Fibroblast of peridontal ligament (primary cell): ENCODE measurements at regions not wholly inside any gene's neighbourhood (a gene's known extent, or its start where the extent isn't known, plus 50 kb on each side); places are given as distances from the start of the nearest gene placed in this dataset.
"Not testable (repeated sequence)": the region's sequence is repeated elsewhere in the genome, so short reads cannot be mapped to it uniquely, and the experiment has no call there.

Experiments used
- DNase-seq: peaks from one replicate; pipeline ENCODE4 v3.0.0-alpha.2; 2010; ENCODE audit errors: extremely low read depth

DNA sequence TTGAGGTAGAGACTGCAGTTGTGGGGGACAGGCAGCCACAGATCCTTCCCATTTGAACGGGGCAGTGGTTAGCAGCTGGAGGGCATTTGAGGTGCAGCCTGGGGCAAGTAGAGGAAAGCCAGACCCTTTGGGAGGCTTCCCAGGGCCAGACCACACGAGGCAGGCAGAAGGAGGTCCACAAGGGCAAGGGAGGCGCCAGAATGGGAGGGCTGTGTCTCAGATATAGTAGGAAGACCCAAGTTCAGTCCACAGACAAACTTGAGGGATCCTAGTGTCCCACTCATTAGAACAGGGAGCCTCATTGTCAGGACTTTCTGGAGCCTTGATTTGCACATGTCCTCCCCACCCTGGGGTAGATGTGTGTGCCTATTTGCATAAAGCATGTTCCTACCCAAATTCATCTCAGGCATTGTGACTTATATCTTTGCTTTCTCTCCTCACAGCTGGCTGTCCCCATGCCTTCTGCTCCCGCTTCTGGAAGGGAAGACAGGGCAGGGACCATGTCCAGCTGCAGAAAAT, 166.0 kb downstream of the VEGFA start:
- DNase-seq: no peak

DNA sequence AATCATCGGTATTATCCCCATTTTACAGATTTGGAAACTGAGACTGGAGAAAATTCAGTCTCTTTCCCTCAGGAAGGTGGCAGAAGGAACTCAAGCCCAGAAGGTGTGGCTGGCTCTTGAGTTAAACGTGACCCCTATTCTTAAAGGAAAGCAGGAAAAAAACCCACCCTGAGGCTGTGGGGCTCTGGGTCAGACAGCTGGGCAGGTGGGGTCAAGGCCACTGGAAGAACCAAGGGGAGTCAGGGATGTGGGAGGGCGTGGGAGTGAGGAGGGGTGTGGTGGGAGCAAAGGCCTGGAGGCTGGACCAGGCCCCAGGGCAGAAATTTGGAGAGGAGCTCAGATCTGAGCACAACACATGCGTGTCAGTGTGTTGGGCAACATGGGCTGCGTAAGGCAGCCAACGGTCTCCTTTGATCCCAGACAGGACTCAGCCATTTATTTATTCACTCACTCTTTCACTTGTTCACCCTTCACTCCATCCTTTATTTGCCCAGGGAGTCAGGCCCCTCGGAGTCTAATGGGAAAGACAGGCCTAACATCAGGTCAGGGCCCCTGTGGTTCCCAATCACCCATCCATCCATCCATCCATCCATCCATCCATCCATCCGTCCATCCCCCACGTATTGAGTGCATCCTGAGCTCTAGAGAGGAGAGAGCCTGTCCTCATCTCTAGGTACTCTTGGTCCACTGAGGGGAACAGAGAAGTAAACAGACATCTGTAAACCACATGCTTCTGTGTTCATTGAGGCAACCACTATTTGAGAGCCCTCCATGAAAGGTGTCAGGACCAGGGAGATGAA, 165.0 kb downstream of the VEGFA start:
- DNase-seq: no peak

DNA sequence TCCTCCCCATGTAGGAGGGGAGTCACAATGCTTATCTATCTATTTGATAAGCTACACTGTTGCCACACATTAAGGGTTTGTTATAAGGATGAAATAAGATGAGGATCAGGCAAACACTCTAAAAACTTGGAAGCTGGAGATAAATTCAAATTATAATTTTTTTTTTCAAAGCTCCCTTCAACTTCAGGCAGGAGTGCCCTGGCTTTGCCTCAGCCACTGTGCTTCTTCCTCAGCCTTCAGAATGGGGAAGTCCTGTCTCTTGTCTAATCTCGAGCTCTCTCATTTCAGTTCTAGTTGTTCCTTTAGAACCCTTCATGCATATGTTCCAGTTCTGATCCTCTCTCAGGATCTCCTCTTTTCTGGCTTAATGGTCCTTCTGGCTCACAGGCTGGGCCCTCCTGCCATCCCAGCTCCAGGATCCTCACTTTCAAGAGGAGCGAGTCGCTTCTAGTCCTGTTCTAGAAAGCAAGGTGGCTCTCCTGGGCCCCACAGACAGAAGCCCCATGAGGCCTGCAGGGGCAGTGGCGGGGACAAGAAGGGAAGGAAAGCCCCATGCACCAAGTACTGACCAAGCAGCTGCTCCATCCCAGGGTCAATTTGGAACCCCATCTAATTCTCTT, 164.3 kb downstream of the VEGFA start:
- DNase-seq: no peak

DNA sequence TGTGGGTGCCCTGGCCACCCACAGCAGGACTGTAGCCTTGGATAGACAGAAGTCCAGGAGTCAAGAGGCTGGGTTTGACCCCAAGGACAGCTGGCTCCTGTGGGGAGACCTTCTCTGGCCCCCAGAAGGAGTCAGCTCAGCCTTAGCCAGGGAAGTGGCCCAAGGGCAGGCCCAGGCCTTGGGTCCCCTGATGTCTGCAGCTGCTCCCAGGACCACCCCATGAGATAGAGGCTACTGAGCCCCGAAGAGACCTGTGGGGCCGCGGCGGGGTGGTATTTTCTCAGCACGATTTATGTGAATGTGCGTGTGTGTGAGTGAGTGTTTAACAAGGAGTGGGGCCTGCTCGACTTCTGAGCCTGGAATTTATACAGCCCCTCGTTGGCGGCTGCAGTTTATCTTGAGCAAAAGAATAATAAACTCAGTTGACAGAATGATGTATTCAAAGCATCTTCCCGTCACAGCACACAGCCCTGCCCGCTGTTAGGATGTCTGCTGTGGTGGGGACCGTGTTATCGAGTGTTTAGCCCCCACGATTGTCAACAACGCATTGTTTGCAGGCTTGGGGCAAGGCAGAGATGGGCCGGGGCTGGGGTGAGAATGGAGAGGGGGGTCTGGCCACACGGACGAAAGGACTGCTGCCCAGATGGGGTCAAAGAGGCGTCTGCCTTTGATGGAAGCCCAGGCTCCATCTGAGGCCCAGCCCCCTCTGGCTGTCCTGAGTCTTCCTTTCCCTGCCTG, 163.3 kb downstream of the VEGFA start:
- no peak for DNase-seq

DNA sequence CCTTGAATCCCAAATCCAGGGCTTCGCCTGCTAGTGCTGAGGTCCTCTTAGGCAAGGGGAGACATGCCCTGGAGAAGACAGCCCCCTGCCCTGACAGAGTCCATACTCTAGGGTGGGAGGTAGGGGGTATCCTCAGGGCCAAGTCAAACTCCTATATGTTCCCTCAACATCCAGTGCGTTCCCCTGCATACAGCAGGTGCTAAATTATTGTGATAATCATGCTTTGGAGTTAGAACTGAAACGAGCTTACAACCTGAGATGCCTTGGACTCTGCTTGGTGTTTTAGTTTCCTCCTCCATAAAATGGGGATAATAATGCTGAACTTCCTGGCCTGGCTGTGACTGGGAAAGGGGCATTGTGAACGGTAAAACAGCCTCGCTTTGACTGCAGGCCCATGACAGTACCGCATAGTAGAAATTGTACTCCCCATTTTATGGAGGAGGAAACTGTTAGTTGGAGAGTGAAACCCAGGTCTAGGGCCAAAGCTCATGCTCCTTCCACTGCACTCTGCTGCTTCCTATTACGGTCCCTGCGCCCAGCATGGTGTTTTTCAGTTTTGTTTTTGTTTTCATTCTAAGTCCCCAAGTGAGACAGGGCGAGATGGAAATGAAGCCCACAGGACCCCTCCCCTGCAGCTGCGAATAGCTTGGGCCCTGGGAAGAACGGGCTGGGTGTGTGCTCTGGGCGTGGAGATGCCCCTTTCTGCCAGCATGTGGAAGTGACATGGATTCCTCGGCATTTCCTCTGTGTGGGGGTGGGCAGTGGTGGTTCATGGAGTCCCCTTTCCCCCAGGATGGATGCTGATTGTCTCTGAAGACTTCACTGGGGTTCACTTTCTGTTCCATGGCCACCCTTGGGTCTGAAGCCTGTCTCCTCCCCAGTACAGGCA, 162.5 kb downstream of the VEGFA start:
- no peak for DNase-seq

DNA sequence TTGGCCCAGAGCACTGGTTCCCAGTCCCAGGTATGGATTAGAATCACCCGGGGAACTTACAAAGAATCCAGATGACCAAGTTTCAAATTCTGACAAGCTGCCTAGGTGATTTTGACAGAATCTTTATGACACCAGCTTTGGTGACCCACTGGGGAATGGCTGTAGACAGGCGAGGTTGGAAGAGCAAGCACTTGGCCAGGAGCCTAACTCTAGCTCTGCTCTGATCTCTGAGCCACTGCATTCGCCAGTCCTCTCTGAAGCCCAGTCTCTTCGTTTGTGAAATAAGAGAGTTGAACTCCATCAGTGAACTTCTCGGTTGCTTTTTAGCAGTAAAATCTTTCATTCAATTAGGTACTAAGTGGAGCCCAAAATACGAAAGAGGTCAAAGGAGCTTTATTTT, 161.2 kb downstream of the VEGFA start:
- no peak for DNase-seq

DNA sequence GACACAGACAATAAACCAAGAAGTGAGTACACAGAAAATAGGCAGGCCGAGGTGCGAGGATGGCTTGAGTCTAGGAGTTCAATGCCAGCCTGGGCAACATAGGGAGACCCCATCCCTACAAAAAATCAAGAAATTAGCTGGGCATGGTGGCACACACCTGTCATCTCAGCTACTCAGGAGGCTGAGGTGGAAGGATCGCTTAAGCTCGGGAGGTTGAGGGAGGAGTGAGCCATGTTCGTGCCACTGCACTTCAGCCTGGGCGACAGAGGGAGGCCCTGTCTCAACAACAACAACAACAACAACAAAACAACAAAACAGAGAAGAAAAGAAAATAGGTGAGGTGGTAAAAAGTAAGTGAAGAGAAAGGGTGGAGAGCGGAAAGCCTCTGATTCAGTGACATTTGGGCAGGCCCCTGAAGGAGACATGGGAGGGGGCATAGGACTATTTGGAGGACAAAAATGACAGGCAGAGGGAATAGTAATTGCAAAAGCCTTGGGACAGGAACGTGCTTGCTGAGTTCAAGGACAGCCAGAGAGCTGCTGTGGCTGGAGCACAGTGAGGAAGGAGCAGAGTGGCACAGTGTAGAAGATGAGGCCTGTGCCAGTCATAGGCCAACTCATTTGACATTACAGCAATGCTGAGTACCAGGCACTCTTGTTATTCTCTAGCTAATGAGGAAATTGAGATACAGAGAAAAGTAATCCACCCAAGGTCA, 160.6 kb downstream of the VEGFA start:
- DNase-seq: no peak

DNA sequence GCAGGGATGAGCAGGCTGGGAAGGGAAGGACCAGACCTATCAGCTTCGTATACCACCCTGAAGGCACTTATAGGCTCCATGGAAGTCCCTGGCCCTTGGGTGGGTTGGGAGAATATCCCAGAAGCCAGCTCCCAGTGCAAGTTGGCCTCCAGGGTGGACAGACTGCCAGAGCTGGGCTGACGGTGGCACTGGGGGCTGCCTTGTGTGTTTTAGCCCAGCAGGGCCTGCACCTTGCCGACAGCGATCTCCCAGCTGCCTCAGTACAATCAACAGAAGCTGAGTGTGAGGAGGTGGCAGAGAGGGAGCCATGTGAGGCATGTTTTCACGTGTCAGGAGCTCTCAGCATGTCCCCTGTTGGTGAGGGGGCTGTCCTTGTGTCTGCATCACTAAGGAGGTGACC, 159.5 kb downstream of the VEGFA start:
- no peak for DNase-seq

DNA sequence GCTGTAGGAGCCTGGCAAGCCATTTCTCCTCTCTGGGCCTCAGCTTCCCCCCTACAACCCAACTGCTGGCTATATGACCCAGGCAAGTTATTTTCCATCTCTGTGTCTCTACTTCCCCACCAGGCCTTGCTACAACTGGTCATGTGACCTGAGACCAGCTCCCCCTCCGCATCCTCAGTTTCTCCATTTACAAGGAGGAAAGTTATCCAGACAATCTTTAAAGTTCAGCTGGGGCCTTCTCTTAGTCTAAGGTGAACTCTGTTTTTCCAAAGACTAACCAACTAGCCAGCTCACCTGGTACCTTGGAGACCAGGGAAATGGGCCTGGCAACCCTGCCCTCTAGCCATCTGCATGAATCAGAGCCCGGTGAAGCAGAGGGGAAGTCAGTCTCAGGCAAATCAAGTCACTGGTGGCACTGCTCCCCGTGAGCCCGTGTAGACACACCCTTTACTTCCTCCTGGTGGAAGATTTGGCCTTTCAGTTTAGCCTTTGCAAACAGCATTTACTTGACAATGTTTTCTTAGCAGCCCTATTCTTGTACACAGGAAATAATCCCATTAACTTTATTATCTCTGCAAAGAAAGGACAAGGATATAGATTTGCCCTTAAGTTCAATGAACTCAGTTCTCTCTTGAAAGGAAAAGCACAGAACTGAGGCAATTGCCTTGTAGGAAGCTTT, 157.7 kb downstream of the VEGFA start:
- no peak for DNase-seq

DNA sequence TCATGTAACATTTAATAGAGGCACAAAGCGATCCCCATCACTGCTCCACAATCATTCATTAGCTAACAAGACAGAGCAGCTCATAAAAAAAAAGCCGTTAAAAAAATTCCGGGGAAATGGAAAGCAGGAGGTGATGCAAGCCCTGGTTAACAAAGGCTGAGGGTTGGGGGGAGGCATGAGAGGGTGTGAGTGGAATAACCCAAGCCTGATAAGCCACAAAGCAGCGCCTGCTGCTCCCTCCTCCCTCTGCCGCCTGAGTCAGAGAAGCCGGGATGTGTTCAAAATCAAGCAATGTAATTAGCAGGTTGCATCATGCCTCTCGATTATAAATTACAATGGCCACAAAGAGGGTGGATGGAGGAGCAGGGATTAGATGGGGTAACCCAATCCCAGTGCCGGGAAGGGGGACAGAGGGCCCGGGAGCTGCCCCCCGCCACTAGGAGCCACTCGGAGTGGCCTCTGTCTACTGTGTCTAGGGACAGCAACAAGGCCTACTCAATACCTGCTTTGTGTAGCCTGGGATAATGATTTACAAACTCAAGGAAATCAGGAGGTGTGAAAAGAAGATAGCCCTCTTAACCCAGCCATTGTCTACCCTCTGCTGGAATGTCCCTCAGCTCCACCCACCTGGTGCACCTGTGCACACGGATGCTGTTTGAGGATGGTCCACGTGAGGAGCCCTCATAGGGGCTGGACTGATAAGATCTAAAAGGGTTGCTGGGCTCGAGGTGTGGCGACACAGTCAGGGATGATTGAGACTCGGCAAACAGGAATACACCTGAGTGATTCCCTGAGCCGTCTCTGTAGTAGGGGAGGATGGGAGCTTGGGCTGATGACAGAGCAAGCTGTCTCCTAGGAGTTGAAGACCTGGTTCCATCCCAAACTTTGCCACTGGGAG, 156.9 kb downstream of the VEGFA start:
- peak; percentile 95 for DNase-seq

DNA sequence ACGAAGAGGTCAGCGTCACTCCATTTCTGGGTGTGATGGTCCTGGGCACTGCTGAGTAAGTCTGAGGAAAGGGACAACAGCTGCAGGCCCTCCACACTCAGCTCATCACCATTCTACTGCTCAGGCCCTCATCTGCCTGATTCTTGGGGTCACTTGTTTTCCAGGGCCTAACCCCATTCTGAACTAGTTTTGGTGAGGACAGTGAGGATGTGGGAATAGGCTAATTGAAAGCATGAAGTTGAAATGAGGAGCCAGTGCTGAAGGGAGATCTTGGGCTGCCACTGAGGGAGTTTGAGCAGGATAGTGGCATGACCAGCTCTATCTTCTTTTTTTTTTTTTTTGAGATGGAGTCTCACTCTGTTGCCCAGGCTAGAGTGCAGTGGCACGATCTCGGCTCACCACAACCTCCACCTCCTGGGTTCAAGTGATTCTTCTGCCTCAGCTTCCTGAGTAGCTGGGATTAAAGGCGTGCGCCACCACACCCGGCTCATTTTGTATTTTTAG, 155.7 kb downstream of the VEGFA start:
- not testable (repeated sequence) for DNase-seq

DNA sequence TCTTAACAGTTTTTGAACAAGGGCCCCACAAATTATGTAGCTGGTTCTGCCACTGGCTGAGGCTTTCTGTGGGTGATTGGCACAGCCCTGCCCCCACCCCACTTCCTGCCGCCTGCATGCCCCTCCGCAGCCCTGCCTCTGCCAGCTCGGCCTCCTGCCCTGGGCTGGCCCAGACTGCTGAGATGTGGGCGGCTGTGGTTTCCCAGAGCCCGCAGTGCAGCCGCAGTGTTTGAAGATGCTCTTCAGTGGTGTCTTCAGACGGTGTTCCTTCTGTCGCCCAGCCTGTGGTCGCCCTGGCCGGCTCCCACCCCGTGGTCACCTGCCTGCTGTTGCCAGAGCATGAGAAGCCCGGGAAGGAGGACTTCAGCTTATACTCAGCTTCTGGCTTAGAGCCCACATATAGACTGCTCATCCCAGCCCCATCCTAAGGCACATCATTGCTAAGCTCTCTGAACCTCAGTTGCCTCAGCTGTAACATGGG, 154.3 kb downstream of the VEGFA start:
- no peak for DNase-seq

DNA sequence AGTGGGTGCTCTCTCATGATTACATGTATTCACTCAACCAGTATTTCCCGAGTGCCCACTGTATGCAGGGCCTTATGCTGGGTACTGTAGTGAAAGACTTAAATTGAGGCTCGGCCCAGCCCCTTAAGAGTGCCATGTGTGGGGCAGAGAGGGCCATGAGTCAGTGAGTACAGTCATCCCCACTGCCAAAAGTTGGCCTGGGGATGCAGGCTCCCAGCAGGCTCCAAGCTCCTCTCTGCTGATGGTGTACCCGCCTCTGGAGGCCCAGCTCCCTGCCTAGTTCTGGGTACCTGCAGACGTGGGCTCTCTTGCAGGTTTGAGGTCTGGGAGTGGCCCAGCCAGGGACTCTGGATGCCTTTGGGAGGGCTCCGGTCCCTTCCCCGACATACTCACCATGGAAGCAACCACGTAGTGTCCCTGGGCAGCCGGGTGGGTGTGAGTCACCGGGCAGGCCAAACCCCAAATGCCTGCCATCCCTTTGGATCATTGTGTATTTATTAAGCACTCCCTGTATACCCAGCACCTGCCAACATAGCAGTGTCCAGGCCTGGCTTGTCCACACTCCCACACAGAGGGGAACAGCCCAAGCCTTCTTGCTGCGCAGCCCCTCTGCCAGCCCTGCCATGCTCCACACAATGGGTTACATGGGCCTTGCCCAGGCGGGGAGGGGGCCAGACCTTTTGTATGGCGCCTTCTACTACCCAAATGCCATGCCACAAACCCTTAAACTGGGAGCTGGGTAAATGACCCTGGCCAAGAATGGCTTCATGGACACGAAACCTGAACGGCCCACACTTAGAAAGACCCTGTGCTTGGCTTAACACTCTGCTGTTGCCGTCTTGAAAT, 153.6 kb downstream of the VEGFA start:
- DNase-seq: peak; percentile 61

DNA sequence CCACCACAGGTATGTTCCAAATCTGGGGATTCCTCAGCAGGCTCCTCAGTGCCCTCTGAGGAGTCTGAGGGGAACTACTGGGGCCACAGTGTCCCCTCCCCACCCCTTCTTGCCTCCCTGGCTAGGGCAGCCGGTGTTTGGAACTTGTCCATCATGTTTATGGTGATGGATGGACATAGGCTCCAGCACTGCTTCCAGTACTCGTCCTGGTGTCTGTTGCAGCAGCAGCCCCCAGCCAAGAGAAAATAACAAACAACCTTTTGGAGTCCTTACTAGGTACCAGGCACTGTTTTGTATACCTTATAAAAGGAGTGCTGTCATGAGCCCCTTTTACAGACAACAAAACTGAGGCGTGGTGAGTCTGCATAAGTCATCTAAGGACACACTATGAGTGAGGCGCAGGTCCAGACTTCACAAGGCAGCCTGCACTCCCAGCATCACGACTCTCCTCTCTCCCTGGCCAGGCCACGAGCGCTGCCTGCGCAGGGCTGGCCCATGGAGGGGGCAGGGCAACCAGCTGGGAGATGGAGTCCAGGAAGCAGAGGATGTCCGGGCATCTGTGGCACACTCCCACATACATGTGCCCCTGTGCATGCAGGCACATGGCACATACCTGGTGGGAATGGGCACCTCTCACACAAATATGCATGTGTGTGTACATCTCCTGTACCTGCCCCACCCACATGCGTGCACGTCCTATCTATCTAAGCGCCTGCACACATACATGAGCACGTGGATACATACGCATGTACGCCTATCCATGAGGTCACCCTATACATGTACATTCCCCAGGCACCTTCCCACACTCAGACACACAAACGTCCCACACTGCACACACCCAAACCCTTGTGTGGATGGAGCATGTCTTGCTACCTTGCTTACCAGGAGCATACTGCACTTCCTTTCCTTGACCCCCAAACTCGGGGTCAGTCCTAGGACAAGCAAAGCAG, 152.7 kb downstream of the VEGFA start:
- DNase-seq: no peak

DNA sequence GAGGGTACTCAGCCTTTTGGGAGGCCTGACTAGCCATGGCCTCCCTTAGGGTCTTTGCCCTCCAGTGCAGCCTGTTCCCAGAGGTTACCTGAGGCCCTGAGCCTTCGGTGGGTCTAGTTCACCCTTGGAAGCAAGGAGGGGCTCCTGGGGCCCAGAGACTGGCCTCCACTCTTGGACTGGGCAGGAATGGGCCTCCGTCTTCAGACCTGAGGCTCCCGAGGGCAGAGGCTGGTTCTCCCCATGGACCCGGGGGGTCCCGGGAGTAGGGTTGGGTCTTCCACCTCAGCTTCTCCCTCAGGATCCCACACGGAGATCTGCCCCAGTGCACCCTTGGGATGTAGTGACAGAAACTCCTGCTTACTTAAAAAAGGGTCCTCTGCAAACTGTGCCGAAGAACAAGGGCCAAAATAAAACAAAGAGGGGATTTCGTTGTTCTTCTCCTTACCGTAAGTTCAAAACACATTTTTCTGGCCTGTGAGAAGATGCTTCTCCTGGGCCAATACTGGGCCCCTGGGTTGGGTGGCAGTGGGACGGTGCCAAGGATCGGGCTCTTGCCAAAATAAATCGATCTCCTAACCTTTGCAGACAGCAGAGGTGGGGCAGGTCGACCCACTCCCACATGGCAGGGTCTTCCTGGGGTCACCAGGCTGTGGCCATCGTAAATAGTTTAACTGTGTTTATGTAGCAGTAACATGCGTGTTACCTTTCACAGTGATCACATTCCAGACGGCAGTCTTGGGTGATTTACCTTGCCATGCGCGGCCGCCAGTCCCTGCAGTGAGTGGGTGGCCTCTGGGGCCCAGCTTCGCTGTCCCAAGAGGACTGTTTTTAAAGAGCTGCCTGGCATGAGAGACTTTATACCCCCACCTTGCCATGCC, 151.8 kb downstream of the VEGFA start:
- no peak for DNase-seq

DNA sequence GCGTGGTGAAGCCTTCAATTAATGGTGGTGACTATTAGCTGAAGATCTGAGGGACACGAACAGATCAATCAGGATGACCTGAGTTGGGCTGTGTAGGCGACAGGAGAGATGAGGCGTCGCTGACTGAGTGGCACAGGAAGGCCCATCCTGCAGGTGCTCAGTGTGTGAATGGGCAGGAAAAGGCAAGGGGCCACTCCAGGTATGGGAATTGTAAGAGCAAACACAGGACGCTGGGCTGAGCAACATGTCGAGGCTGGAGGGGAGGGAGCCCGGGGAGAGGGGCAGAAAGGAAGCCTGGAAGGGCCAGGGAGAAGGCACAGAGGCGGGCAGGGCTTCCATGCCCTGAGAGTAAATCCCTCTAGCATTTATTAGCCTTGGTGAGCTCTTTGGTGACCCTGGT, 151.0 kb downstream of the VEGFA start:
- DNase-seq: no peak
